DND-41 (cell line): ENCODE measurements at regions not wholly inside any gene's neighbourhood (a gene's known extent, or its start where the extent isn't known, plus 50 kb on each side); places are given as distances from the start of the nearest gene placed in this dataset.

ENCODE experiments used
- ATAC-seq: fragments of 200-7000 bp; cut with Tn5 transposase; 3 replicates; pipeline ENCODE4 v1.9.1; 2021; ENCODE audit warnings: low read depth; ENCODE audit not compliant: insufficient read depth
- DNase-seq: peaks from one replicate; pipeline ENCODE4 v3.0.0-alpha.2; 2020
- H2AFZ ChIP-seq: 2 replicates; pipeline ENCODE4 v1.6.0; 2012; ENCODE audit warnings: low read depth, low read length
- H3K27ac ChIP-seq: 2 replicates; pipeline ENCODE4 v1.5.1; 2012; ENCODE audit warnings: low read length, inconsistent platforms
- H3K27me3 ChIP-seq: fragments of 200-600 bp; sonication (generic); 2 replicates; pipeline ENCODE4 v1.6.0; 2012; ENCODE audit warnings: low read length, mild to moderate bottlenecking, inconsistent platforms; ENCODE audit not compliant: insufficient read depth, poor library complexity
- H3K36me3 ChIP-seq: 2 replicates; pipeline ENCODE4 v1.5.1; 2012; ENCODE audit warnings: low read length, inconsistent platforms; ENCODE audit not compliant: insufficient read depth
- H3K4me1 ChIP-seq: 2 replicates; pipeline ENCODE4 v1.5.1; 2012; ENCODE audit warnings: mild to moderate bottlenecking, low read length; ENCODE audit not compliant: insufficient read depth
- H3K4me2 ChIP-seq: 2 replicates; pipeline ENCODE4 v1.6.0; 2012; ENCODE audit warnings: mild to moderate bottlenecking, moderate library complexity, low read length, inconsistent platforms; ENCODE audit not compliant: insufficient read depth
- H3K4me3 ChIP-seq, 2 experiments: fragments of 200-600 bp in 1 of 2; shearing (Covaris generic) in 1 of 2; 2 replicates each; pipeline ENCODE4 v1.5.1; 2012 to 2016; ENCODE audit warnings: inconsistent platforms in 2 of 2, low read length in 2 of 2, mild to moderate bottlenecking in 2 of 2, low read depth in 1 of 2, moderate library complexity in 1 of 2
- H3K79me2 ChIP-seq: 2 replicates; pipeline ENCODE4 v1.6.0; 2012; ENCODE audit warnings: low read length, inconsistent platforms; ENCODE audit not compliant: insufficient read depth
- H3K9ac ChIP-seq: 2 replicates; pipeline ENCODE4 v1.6.0; 2012; ENCODE audit warnings: low read depth, mild to moderate bottlenecking, inconsistent platforms, low read length, moderate library complexity
- H3K9me3 ChIP-seq: 2 replicates; pipeline ENCODE4 v1.5.1; 2012; ENCODE audit warnings: low read length, moderate library complexity, mild to moderate bottlenecking, inconsistent platforms; ENCODE audit not compliant: insufficient read depth, severe bottlenecking
- H4K20me1 ChIP-seq: 2 replicates; pipeline ENCODE4 v1.6.0; 2012; ENCODE audit warnings: low read length; ENCODE audit not compliant: insufficient read depth
- EZH2 ChIP-seq: IDR thresholded peaks from 3 replicates; pipeline ENCODE4 v1.6.1; 2012; ENCODE audit warnings: borderline replicate concordance, low read depth, mild to moderate bottlenecking, moderate library complexity, low read length, inconsistent platforms; ENCODE audit not compliant: severe bottlenecking
- TF ChIP-seq, protein P1 (sequence below): IDR thresholded peaks from 2 replicates; pipeline ENCODE4 v1.5.1; 2012; ENCODE audit warnings: borderline replicate concordance, low read length, moderate library complexity, mild to moderate bottlenecking; ENCODE audit not compliant: poor library complexity, severe bottlenecking; ENCODE audit errors: extremely low read depth

GRCh38 chr6:48057601-48058000, 53.4 kb downstream of the PTCHD4 start:
- no peak for DNase-seq
- Histone ChIP-seq H3K36me3 (no peaks in the 10 kb centered on the region), H3K4me2 (no peak overlapping the region), H3K27ac (no peak overlapping the region), H3K4me3 (no peak overlapping the region), H3K9me3 (no peaks in the 10 kb centered on the region), H2AFZ (no peak overlapping the region), H3K27me3 (no peaks in the 10 kb centered on the region), H3K4me1 (no peaks in the 10 kb centered on the region), H4K20me1 (no peaks in the 10 kb centered on the region), H3K9ac (no peak overlapping the region), H3K79me2 (no peaks in the 10 kb centered on the region)
- no peak for TF ChIP-seq EZH2
- TF ChIP-seq, protein P1, sequence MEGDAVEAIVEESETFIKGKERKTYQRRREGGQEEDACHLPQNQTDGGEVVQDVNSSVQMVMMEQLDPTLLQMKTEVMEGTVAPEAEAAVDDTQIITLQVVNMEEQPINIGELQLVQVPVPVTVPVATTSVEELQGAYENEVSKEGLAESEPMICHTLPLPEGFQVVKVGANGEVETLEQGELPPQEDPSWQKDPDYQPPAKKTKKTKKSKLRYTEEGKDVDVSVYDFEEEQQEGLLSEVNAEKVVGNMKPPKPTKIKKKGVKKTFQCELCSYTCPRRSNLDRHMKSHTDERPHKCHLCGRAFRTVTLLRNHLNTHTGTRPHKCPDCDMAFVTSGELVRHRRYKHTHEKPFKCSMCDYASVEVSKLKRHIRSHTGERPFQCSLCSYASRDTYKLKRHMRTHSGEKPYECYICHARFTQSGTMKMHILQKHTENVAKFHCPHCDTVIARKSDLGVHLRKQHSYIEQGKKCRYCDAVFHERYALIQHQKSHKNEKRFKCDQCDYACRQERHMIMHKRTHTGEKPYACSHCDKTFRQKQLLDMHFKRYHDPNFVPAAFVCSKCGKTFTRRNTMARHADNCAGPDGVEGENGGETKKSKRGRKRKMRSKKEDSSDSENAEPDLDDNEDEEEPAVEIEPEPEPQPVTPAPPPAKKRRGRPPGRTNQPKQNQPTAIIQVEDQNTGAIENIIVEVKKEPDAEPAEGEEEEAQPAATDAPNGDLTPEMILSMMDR, result no peak
- no peak for ATAC-seq

- TF ChIP-seq EZH2, result no peak
- TF ChIP-seq, protein P1, result no peak
- H3K9me3 ChIP-seq, result no peaks in the 10 kb centered on the region
- H3K79me2 ChIP-seq, result no peaks in the 10 kb centered on the region
- H3K4me2 ChIP-seq, result no peak overlapping the region
- ATAC-seq (no peak), DNase-seq (no peak)
- H3K27ac ChIP-seq, result no peak overlapping the region
- H3K4me3 ChIP-seq, result no peak overlapping the region
- H3K36me3 ChIP-seq, result no peaks in the 10 kb centered on the region
- H4K20me1 ChIP-seq, result no peaks in the 10 kb centered on the region
- no peaks in the 10 kb centered on the region for H3K4me1 ChIP-seq
- H3K27me3 ChIP-seq, result no peaks in the 10 kb centered on the region
- H2AFZ ChIP-seq, result no peak overlapping the region
- no peak overlapping the region for H3K9ac ChIP-seq
Observed at GRCh38 chr6:48048451-48049146, 62.4 kb downstream of the PTCHD4 start.

GRCh38 chr6:48041894-48042293, 69.1 kb downstream of the PTCHD4 start:
- H3K79me2 ChIP-seq, result no peaks in the 10 kb centered on the region
- H4K20me1 ChIP-seq, result no peaks in the 10 kb centered on the region
- no peaks in the 10 kb centered on the region for H3K36me3 ChIP-seq
- no peak overlapping the region for H3K27ac ChIP-seq
- ATAC-seq (no peak), DNase-seq (no peak)
- H3K27me3 ChIP-seq, result no peaks in the 10 kb centered on the region
- TF ChIP-seq, protein P1, result no peak
- TF ChIP-seq EZH2, result no peak
- no peak overlapping the region for H3K9ac ChIP-seq
- no peak overlapping the region for H2AFZ ChIP-seq
- no peak overlapping the region for H3K4me2 ChIP-seq
- no peaks in the 10 kb centered on the region for H3K9me3 ChIP-seq
- H3K4me1 ChIP-seq, result no peaks in the 10 kb centered on the region
- H3K4me3 ChIP-seq, result no peak overlapping the region
